Endothelial cell of umbilical vein (primary cell): ENCODE measurements at regions not wholly inside any gene's neighbourhood (a gene's known extent, or its start where the extent isn't known, plus 50 kb on each side); places are given as distances from the start of the nearest gene placed in this dataset.

Experiments used
- BruUV-seq: library from RNA; stranded (reverse); fragments of 400-500 nt; replicated peaks from 2 replicates; lab custom pipeline; 2021; lab: Mats Ljungman, UMichigan
- CTCF ChIA-PET: fragments of 300-600, 350-600 bp; sonication (Branson Sonifier 250); formaldehyde crosslinking; loops from one replicate; lab custom pipeline; 2021; ENCODE audit warnings: antibody characterized with exemption, inconsistent platforms; lab: Charles Lee
- POLR2A ChIA-PET: fragments of 300-600, 350-600 bp; sonication (Branson Sonifier 250); formaldehyde crosslinking; loops from one replicate; lab custom pipeline; 2021; ENCODE audit warnings: antibody characterized with exemption, inconsistent platforms; lab: Charles Lee
- DNase-seq: peaks from one replicate; pipeline ENCODE4 v3.0.0-alpha.2; 2011; ENCODE audit warnings: low read depth, low spot score
- FAIRE-seq: peaks from 2 replicates; lab custom pipeline; 2011; peaks lifted over from hg19 to GRCh38; lab: Jason Lieb, UNC
- H2AFZ ChIP-seq: 2 replicates; pipeline ENCODE4 v1.6.0; 2012; ENCODE audit warnings: low read depth, low read length, control low read depth, inconsistent platforms
- H3K27ac ChIP-seq: 2 replicates; pipeline ENCODE4 v1.5.1; 2011; ENCODE audit warnings: low read depth, mild to moderate bottlenecking, control low read depth, low read length, moderate library complexity; ENCODE audit not compliant: insufficient read depth
- H3K27me3 ChIP-seq, 2 experiments: 2 replicates each; pipeline versions ENCODE4 v1.6.0 to v1.6.1; 2011; ENCODE audit warnings: low read length in 2 of 2, mixed read lengths in 1 of 2; ENCODE audit not compliant: control insufficient read depth in 2 of 2, insufficient read depth in 2 of 2
- H3K36me3 ChIP-seq, 2 experiments: 2 replicates in 1 of 2; 3 replicates in 1 of 2; pipeline ENCODE4 v1.5.1; 2011; ENCODE audit warnings: low read length in 2 of 2, mild to moderate bottlenecking in 1 of 2, moderate library complexity in 1 of 2; ENCODE audit not compliant: control insufficient read depth in 2 of 2, insufficient read depth in 2 of 2; ENCODE audit errors: extremely low read depth in 1 of 2
- H3K4me1 ChIP-seq: 3 replicates; pipeline ENCODE4 v1.5.1; 2011; ENCODE audit warnings: mild to moderate bottlenecking, low read length; ENCODE audit not compliant: control insufficient read depth, insufficient read depth; ENCODE audit errors: extremely low read depth
- H3K4me2 ChIP-seq: 2 replicates; pipeline ENCODE4 v1.6.1; 2011; ENCODE audit warnings: low read length, control low read depth, mixed read lengths; ENCODE audit not compliant: insufficient read depth
- H3K4me3 ChIP-seq, 3 experiments: fragments of 200-600 bp in 1 of 3; sonication (generic), shearing (Covaris generic) in 1 of 3; replicated peaks in 1 of 3; 2 replicates each; pipeline ENCODE4 v1.5.1; 2011 to 2016; ENCODE audit warnings: control low read depth in 3 of 3, low read length in 3 of 3, mild to moderate bottlenecking in 2 of 3, inconsistent platforms in 1 of 3, low read depth in 1 of 3, moderate library complexity in 1 of 3; ENCODE audit not compliant: insufficient read depth in 1 of 3
- H3K79me2 ChIP-seq: 2 replicates; pipeline ENCODE4 v1.6.0; 2012; ENCODE audit warnings: low read length, inconsistent platforms; ENCODE audit not compliant: control insufficient read depth, insufficient read depth
- H3K9ac ChIP-seq: replicated peaks from 2 replicates; pipeline ENCODE3; 2011; ENCODE audit warnings: low read length, control low read depth; ENCODE audit not compliant: insufficient read depth; ENCODE audit errors: extremely low read depth
- H3K9me1 ChIP-seq: replicated peaks from 3 replicates; pipeline ENCODE4 v1.6.0; 2011; ENCODE audit warnings: mild to moderate bottlenecking, low read length; ENCODE audit not compliant: control insufficient read depth, insufficient read depth; ENCODE audit errors: extremely low read depth
- H3K9me3 ChIP-seq: replicated peaks from 2 replicates; pipeline ENCODE4 v1.5.1; 2012; ENCODE audit warnings: low read length, inconsistent platforms; ENCODE audit not compliant: control insufficient read depth, insufficient read depth
- H4K20me1 ChIP-seq: replicated peaks from 2 replicates; pipeline ENCODE3; 2011; ENCODE audit warnings: mild to moderate bottlenecking, low read length; ENCODE audit not compliant: control insufficient read depth, insufficient read depth; ENCODE audit errors: extremely low read depth
- CTCF ChIP-seq, 2 donors: IDR thresholded peaks; 1 replicate in 1 of 2; 2 replicates in 1 of 2; pipeline ENCODE4 v1.5.1; 2011; ENCODE audit warnings: low read length in 2 of 2, mild to moderate bottlenecking in 2 of 2, moderate library complexity in 2 of 2, control low read depth in 1 of 2, inconsistent platforms in 1 of 2, low read depth in 1 of 2; ENCODE audit not compliant: insufficient read depth in 1 of 2; ENCODE audit errors: extremely low read depth in 1 of 2
- EZH2 ChIP-seq: IDR thresholded peaks from 2 replicates; pipeline ENCODE4 v1.6.1; 2012; ENCODE audit warnings: borderline replicate concordance, low read depth, mild to moderate bottlenecking, moderate library complexity, low read length, inconsistent platforms; ENCODE audit not compliant: severe bottlenecking
- FOS ChIP-seq: IDR thresholded peaks from 2 replicates; pipeline ENCODE4 v1.6.1; 2011; ENCODE audit warnings: mild to moderate bottlenecking, low read length, moderate library complexity, borderline replicate concordance; ENCODE audit not compliant: insufficient read depth
- GATA2 ChIP-seq: IDR thresholded peaks from 2 replicates; pipeline ENCODE4 v1.7.0; 2011; ENCODE audit warnings: low read depth, mild to moderate bottlenecking, moderate library complexity, mixed read lengths, low read length; ENCODE audit not compliant: insufficient read length, insufficient read depth
- JUN ChIP-seq: IDR thresholded peaks from 2 replicates; pipeline ENCODE4 v1.6.1; 2011; ENCODE audit warnings: borderline replicate concordance, low read depth; ENCODE audit not compliant: insufficient read length, insufficient read depth
- MYC ChIP-seq: IDR thresholded peaks from one replicate; pipeline ENCODE4 v1.6.1; 2011; ENCODE audit warnings: mild to moderate bottlenecking, low read depth, low read length
- POLR2A ChIP-seq: IDR thresholded peaks from 2 replicates; pipeline ENCODE4 v1.6.1; 2012; ENCODE audit warnings: low read depth, mild to moderate bottlenecking, control low read depth, low read length
- POLR2AphosphoS5 ChIP-seq: IDR thresholded peaks from 2 replicates; pipeline ENCODE4 v1.6.1; 2012; ENCODE audit warnings: low read depth, mild to moderate bottlenecking, control low read depth, low read length, moderate library complexity; ENCODE audit not compliant: insufficient read depth
- dilution Hi-C: fragments of 300-500 bp; cut with MboI; formaldehyde crosslinking; loops from one replicate; pipeline ENCODE4 v1.15.0; 2019; ENCODE audit warnings: low sequenced_read_pairs; ENCODE audit not compliant: extremely low pct_ligation_motif_present
- intact Hi-C: fragments of 100-400 bp; cut with micrococcal nuclease; formaldehyde crosslinking; loops from one replicate; pipeline ENCODE4 v1.10.0; 2022
- TF ChIP-seq, protein P1 (sequence below): IDR thresholded peaks from 2 replicates; pipeline ENCODE4 v1.6.1; 2011; ENCODE audit not compliant: insufficient read depth, insufficient read length

GRCh38 chr22:48741540-48741939 lies 1086.1 kb downstream of the BRD1 start:
- H3K79me2 ChIP-seq: no peaks in the 10 kb centered on the region
- no peaks in the 10 kb centered on the region for H3K27me3 ChIP-seq
- H3K4me3 ChIP-seq: no peak overlapping the region
- peaks cover 22% of the 10 kb centered on the region for H3K9me3 ChIP-seq
- CTCF ChIA-PET: no interaction called here
- no peak for FAIRE-seq
- H3K27ac ChIP-seq: no peak overlapping the region
- no peaks in the 10 kb centered on the region for H3K9me1 ChIP-seq
- no peak for TF ChIP-seq JUN
- TF ChIP-seq CTCF (IDR thresholded peaks at IDR 0.05; ENCODE audit: extremely low read depth in 1 of 2, insufficient read depth in 1 of 2, low read depth in 1 of 2, low read length in 2 of 2): no peak
- no peak for TF ChIP-seq GATA2
- no peak overlapping the region for H3K9ac ChIP-seq
- H4K20me1 ChIP-seq: no peaks in the 10 kb centered on the region
- H3K4me1 ChIP-seq: no peaks in the 10 kb centered on the region
- no peak overlapping the region for H3K4me2 ChIP-seq
- dilution Hi-C loops (no loop called here), intact Hi-C loops (loop anchor here (5.0 kb wide), 1 partner anchor 481 kb away; no protein-coding TSS in a partner anchor)
- POLR2A ChIA-PET: no interaction called here
- no peak for DNase-seq
- H3K36me3 ChIP-seq: no peaks in the 10 kb centered on the region
- H2AFZ ChIP-seq: no peak overlapping the region
- BruUV-seq: no TSS peak

DNA sequence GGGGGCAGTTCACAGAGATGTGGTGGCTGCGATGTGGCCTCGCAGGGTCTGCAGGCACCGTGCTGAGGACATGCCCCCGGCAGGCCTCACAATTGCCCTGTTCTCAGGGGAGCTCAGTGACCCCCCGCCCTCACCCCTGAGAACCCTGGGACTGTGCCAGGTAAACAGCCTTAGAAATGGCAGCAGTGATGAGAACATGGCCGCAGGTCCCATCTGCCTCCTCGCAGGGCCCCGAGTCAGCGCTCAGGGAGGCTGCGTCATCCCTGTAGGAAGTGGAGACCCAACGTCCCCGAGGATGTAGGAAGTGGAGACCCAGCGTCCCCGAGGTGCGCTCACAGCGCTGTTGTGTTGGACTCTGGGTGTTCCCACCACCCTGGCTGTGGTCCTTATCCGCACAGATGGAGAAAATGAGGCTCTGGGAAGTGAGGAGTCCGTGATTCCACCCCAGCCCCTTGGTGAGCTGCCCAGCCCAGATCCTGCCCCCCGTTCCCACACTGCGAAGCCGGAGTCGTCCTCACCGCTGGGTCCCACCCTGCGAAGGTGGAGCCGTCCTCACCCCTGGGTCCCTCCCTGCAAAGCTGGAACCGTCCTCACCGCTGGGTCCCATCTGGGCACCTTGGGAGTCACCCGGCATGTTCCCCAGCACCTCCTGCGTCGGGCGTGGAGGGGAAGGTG lies 1086.8 kb downstream of the BRD1 start:
- Histone ChIP-seq H3K9me3 (peaks cover 20% of the 10 kb centered on the region), H4K20me1 (no peaks in the 10 kb centered on the region), H3K27me3 (no peaks in the 10 kb centered on the region), H2AFZ (no peak overlapping the region), H3K79me2 (no peaks in the 10 kb centered on the region), H3K4me1 (no peaks in the 10 kb centered on the region), H3K9me1 (no peaks in the 10 kb centered on the region), H3K9ac (no peak overlapping the region), H3K4me3 (no peak overlapping the region), H3K4me2 (no peak overlapping the region), H3K36me3 (no peaks in the 10 kb centered on the region), H3K27ac (no peak overlapping the region)
- DNase-seq: no peak
- no peak for FAIRE-seq
- intact Hi-C loops (loop anchor here (5.0 kb wide), 1 partner anchor 481 kb away; no protein-coding TSS in a partner anchor), dilution Hi-C loops (no loop called here)
- BruUV-seq: no TSS peak
- ChIA-PET CTCF (no interaction called here), POLR2A (no interaction called here)
- TF ChIP-seq CTCF (IDR thresholded peaks at IDR 0.05; ENCODE audit: extremely low read depth in 1 of 2, insufficient read depth in 1 of 2, low read depth in 1 of 2, low read length in 2 of 2) (no peak), EZH2 (no peak), POLR2AphosphoS5 (no peak), POLR2A (no peak), FOS (no peak), MYC (no peak), JUN (no peak), GATA2 (no peak)
- TF ChIP-seq, protein P1, sequence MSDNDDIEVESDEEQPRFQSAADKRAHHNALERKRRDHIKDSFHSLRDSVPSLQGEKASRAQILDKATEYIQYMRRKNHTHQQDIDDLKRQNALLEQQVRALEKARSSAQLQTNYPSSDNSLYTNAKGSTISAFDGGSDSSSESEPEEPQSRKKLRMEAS: no peak
